Progenitor cell of endocrine pancreas (in vitro differentiated cells): ENCODE measurements at regions not wholly inside any gene's neighbourhood (a gene's known extent, or its start where the extent isn't known, plus 50 kb on each side); places are given as distances from the start of the nearest gene placed in this dataset.

Experiments used
- DNase-seq: peaks from one replicate; pipeline ENCODE4 v3.0.0; 2021; ENCODE audit warnings: low spot score; ENCODE audit not compliant: unreplicated experiment
- H3K27ac Mint-ChIP-seq: 2 replicates; pipeline ENCODE4 v1.8.0; 2021; ENCODE audit warnings: mild to moderate bottlenecking, moderate library complexity, mixed read lengths
- H3K27me3 Mint-ChIP-seq: 2 replicates; pipeline ENCODE4 v1.8.0; 2021; ENCODE audit warnings: mixed read lengths
- H3K36me3 Mint-ChIP-seq: 2 replicates; pipeline ENCODE4 v1.8.0; 2022; ENCODE audit warnings: mixed read lengths; ENCODE audit not compliant: insufficient read depth
- H3K4me1 Mint-ChIP-seq: 2 replicates; pipeline ENCODE4 v1.8.0; 2021; ENCODE audit warnings: low read depth, mixed read lengths
- H3K4me3 Mint-ChIP-seq: 2 replicates; pipeline ENCODE4 v1.8.0; 2021; ENCODE audit warnings: low read depth, mild to moderate bottlenecking, moderate library complexity, mixed read lengths
- H3K9me3 Mint-ChIP-seq: 2 replicates; pipeline ENCODE4 v1.8.0; 2021; ENCODE audit warnings: low read depth, mixed read lengths
- CTCF ChIP-seq: fragments of 200-600 bp; sonication (generic); IDR thresholded peaks from one replicate; pipeline ENCODE4 v1.5.0; 2021; ENCODE audit warnings: antibody characterized with exemption, mild to moderate bottlenecking; ENCODE audit not compliant: unreplicated experiment

- DNase-seq, result no peak
- TF ChIP-seq CTCF, result no peak
- Mint-ChIP-seq H3K27ac (peak overlapping the region; percentile 1), H3K4me3 (no peak overlapping the region), H3K36me3 (no peaks in the 10 kb centered on the region), H3K9me3 (peaks cover 6% of the 10 kb centered on the region), H3K4me1 (peaks cover 10% of the 10 kb centered on the region), H3K27me3 (no peaks in the 10 kb centered on the region)
These were observed 199.5 kb downstream of the GASK1B start for GRCh38 chr4:157973297-157973696.

GRCh38 chr4:157964463-157964862, 208.4 kb downstream of the GASK1B start:
- Mint-ChIP-seq H3K27ac (no peak overlapping the region), H3K4me1 (no peaks in the 10 kb centered on the region), H3K9me3 (no peaks in the 10 kb centered on the region), H3K27me3 (no peaks in the 10 kb centered on the region), H3K36me3 (no peaks in the 10 kb centered on the region), H3K4me3 (no peak overlapping the region)
- DNase-seq, result no peak
- no peak for TF ChIP-seq CTCF

GRCh38 chr4:157961229-157961990, 211.4 kb downstream of the GASK1B start:
- no peaks in the 10 kb centered on the region for H3K36me3 Mint-ChIP-seq
- no peaks in the 10 kb centered on the region for H3K9me3 Mint-ChIP-seq
- no peak for TF ChIP-seq CTCF
- DNase-seq, result no peak
- H3K27me3 Mint-ChIP-seq, result no peaks in the 10 kb centered on the region
- H3K4me3 Mint-ChIP-seq, result no peak overlapping the region
- H3K27ac Mint-ChIP-seq, result no peak overlapping the region
- H3K4me1 Mint-ChIP-seq, result no peaks in the 10 kb centered on the region

GRCh38 chr4:157957905-157958304, 214.9 kb downstream of the GASK1B start:
- Mint-ChIP-seq H3K9me3 (no peaks in the 10 kb centered on the region), H3K4me3 (no peak overlapping the region), H3K27ac (no peak overlapping the region), H3K27me3 (no peaks in the 10 kb centered on the region), H3K36me3 (no peaks in the 10 kb centered on the region), H3K4me1 (no peaks in the 10 kb centered on the region)
- no peak for DNase-seq
- no peak for TF ChIP-seq CTCF

- no peak for TF ChIP-seq CTCF
- no peaks in the 10 kb centered on the region for H3K9me3 Mint-ChIP-seq
- H3K4me1 Mint-ChIP-seq, result no peaks in the 10 kb centered on the region
- no peaks in the 10 kb centered on the region for H3K27me3 Mint-ChIP-seq
- H3K27ac Mint-ChIP-seq, result no peak overlapping the region
- H3K36me3 Mint-ChIP-seq, result no peaks in the 10 kb centered on the region
- no peak for DNase-seq
- H3K4me3 Mint-ChIP-seq, result no peak overlapping the region
These were observed 230.8 kb downstream of the GASK1B start for GRCh38 chr4:157942017-157942416.
